Stimulated activated CD8-positive, alpha-beta memory T cell treated with anti-CD3 and anti-CD28 coated beads, Interleukin-2, amount 100 ng/mL, for 48 hours (primary cell): ENCODE measurements at regions not wholly inside any gene's neighbourhood (a gene's known extent, or its start where the extent isn't known, plus 50 kb on each side); places are given as distances from the start of the nearest gene placed in this dataset.
"Not testable (repeated sequence)": the region's sequence is repeated elsewhere in the genome, so short reads cannot be mapped to it uniquely, and the experiment has no call there.

Experiments
- DNase-seq, 2 donors: peaks; one replicate each; pipeline ENCODE4 v3.0.0-alpha.2; 2020; ENCODE audit warnings: low read depth in 2 of 2

GRCh38 chr18:54662986-54663385 is 71.9 kb downstream of the DYNAP start:
- DNase-seq: no peak

GRCh38 chr18:54669701-54670100 is 78.7 kb downstream of the DYNAP start:
- DNase-seq: not testable (repeated sequence)

GRCh38 chr18:54671291-54671881 is 80.3 kb downstream of the DYNAP start:
- no peak for DNase-seq

- DNase-seq: no peak
These were observed 81.1 kb downstream of the DYNAP start for GRCh38 chr18:54672109-54672508.

GRCh38 chr18:54672846-54673475 is 81.9 kb downstream of the DYNAP start:
- DNase-seq: no peak

GRCh38 chr18:54673936-54674335 is 82.9 kb downstream of the DYNAP start:
- no peak for DNase-seq

- DNase-seq: no peak
These were observed 84.0 kb downstream of the DYNAP start for GRCh38 chr18:54675076-54675475.

- no peak for DNase-seq
These were observed 88.5 kb downstream of the DYNAP start for GRCh38 chr18:54679318-54680149.

GRCh38 chr18:54684784-54685183 is 93.7 kb downstream of the DYNAP start:
- DNase-seq: no peak

GRCh38 chr18:54689319-54689718 is 98.3 kb downstream of the DYNAP start:
- DNase-seq: no peak

GRCh38 chr18:54690198-54690597 is 99.2 kb downstream of the DYNAP start:
- no peak for DNase-seq

GRCh38 chr18:54692463-54692862 is 101.4 kb downstream of the DYNAP start:
- DNase-seq: no peak

- DNase-seq: no peak
These were observed 105.7 kb downstream of the DYNAP start for GRCh38 chr18:54696616-54697293.

- DNase-seq: no peak
These were observed 109.5 kb downstream of the DYNAP start for GRCh38 chr18:54700580-54700979.

- no peak for DNase-seq
These were observed 111.6 kb downstream of the DYNAP start for GRCh38 chr18:54702686-54703085.

- DNase-seq: no peak
These were observed 118.0 kb upstream of the RAB27B start for GRCh38 chr18:54710074-54710899.

GRCh38 chr18:54710900-54711281 is 117.4 kb upstream of the RAB27B start:
- no peak for DNase-seq

GRCh38 chr18:54712306-54712705 is 116.0 kb upstream of the RAB27B start:
- DNase-seq: no peak

- no peak for DNase-seq
These were observed 115.5 kb upstream of the RAB27B start for GRCh38 chr18:54712758-54713157.

- DNase-seq: no peak
These were observed 114.9 kb upstream of the RAB27B start for GRCh38 chr18:54713386-54713785.

GRCh38 chr18:54714851-54715250 is 113.4 kb upstream of the RAB27B start:
- DNase-seq: no peak

- no peak for DNase-seq
These were observed 111.7 kb upstream of the RAB27B start for GRCh38 chr18:54716586-54716985.
